Right kidney (tissue), 1 donor: ENCODE measurements at regions not wholly inside any gene's neighbourhood (a gene's known extent, or its start where the extent isn't known, plus 50 kb on each side); places are given as distances from the start of the nearest gene placed in this dataset.
"Not testable (repeated sequence)": the region's sequence is repeated elsewhere in the genome, so short reads cannot be mapped to it uniquely, and the experiment has no call there.

ENCODE experiments used
- DNase-seq: peaks from one replicate; pipeline ENCODE4 v3.0.0-alpha.2; 2016

DNA sequence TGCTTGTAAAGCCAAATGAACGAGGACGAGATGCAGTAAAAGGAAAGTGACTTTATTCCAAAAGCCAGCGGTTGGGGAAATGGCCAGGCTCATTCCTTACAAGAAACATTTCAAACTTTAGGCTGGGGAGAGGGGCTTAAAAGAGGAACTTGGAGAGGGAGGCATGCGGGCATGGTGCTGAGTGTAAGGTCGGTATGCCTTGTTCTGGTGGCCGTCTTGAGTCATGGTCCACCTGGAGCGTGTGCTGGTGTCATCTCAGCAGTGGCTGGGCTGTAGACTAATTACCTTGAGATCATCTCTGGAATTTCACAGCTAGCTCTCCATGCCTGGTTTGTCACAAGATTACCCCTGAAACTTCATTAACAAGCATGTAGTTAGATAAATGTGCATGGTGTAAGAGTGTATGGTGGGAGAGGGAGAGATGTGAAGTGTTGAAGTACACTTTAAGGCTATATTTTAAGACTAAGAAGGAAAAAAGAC lies 156.4 kb upstream of the PFN2 start:
- DNase-seq = no peak

DNA sequence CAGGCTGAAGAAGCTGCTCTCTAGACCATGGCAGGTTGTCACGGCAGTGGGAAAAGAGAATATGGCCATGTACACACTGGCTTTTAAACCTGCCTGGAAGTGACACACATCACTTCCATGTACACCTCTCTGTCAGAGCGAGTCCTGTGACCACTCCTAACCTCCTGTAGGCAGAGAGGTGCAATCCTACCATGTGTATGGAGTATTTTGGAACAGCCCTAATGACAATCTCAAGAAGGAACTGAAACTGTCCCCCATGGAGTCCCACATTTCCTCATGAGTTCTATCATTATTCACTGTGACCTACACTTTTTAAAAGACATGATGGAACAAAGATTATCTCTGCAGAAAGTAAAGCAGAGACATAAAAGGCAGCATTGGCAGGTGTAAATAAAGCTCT lies 153.4 kb upstream of the PFN2 start:
- no peak for DNase-seq

- not testable (repeated sequence) for DNase-seq
These were observed 152.6 kb upstream of the PFN2 start for GRCh38 chr3:150123249-150123648.

DNA sequence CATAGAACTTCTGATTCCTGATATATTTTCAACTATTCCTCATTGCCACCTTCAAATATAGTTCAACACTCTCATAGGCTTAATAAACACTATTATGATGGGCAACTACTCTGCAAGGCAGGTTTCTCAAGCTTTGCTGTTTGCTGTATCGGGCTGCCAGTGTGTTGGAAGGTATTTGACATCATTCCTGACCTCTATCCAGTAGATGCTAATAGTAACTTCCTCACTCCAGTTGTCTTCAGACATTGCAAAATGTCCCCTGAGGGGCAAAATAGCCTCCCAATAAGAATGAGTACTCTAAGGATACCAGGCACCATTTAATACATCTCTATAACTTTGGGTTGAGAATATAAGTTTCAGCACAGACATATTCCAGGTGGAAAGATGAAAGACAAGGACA lies 147.5 kb upstream of the PFN2 start:
- DNase-seq = no peak

- DNase-seq = no peak
These were observed 146.4 kb upstream of the PFN2 start for GRCh38 chr3:150117076-150117475.

GRCh38 chr3:150116196-150116595 lies 145.5 kb upstream of the PFN2 start:
- no peak for DNase-seq

- no peak for DNase-seq
These were observed 144.3 kb upstream of the PFN2 start for GRCh38 chr3:150114873-150115540.

DNA sequence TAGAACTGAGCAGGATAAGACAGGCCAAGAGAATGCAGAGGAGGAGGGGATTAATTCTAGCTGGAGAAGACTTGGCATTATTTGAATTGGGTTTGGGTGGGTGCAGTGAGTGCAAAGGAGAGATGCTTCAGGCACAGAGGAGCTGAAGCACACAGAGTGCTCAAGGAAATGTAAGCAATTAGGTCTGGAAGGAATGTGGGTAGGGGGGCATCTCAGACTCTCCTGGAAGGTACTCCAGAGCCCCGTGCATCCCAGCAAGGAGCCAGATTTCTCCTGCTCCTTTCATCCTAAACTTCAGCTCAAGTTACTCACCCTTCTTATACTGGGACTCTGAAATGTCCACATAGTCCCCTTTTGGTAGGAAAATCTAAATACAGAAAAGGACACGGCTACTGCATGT lies 143.6 kb upstream of the PFN2 start:
- DNase-seq = no peak

- DNase-seq = no peak
These were observed 139.4 kb upstream of the PFN2 start for GRCh38 chr3:150110097-150110496.

- no peak for DNase-seq
These were observed 136.9 kb upstream of the PFN2 start for GRCh38 chr3:150107429-150108175.

DNA sequence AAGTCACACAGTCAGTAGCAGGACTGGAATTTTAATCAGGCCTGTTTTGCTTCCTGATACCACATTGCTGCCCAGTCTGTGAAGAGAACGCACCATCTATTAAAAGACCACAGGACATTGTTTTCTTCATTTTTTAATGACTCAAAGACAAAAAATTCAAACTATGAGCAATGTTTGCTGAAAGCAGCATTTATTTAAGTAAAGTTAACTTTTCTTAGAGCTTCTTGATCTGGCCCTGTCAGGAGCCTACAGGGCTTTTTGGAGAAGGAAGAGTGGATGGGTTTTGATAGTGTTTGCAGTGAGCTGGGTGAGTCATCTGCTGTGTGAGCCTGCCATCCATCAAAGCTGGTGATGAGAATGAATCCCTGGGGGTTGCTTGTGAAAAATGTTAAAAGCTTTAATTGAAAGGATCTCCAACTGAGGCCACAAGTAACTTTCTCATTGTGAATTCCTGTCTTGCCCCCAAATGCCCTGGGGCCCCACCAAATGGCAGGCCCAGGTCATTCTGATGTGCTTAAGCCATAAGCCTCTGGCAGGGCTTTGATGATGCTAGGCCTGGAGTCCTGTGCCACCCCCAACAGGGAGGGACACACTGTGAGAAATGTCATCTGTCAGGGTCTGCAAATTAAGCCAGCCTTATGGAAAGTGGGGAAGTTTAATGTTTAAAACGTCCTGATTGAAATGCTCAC lies 136.2 kb upstream of the PFN2 start:
- DNase-seq = no peak

- no peak for DNase-seq
These were observed 135.4 kb upstream of the PFN2 start for GRCh38 chr3:150105886-150106612.

GRCh38 chr3:150105025-150105424 lies 134.3 kb upstream of the PFN2 start:
- DNase-seq = no peak

GRCh38 chr3:150104564-150104963 lies 133.9 kb upstream of the PFN2 start:
- no peak for DNase-seq

GRCh38 chr3:150101016-150101415 lies 130.3 kb upstream of the PFN2 start:
- DNase-seq = no peak

DNA sequence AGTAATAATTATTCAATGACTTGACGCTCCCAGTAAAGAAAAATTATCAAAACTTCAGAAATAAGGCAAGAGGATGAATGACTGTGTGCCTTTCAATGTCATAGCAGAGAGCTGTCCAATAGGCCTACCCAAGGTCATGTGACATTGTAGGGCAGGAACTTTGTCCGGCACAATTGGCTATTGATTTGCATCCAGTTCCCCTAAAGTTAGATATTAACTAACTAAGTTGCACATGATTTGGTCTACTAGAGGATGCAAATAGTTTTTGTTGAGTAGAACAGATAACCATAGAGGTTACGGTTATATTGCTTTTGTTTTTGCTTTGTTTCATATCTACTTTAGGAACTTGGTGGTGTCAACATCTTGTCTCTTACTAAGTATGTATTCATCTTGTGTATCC lies 127.9 kb upstream of the PFN2 start:
- DNase-seq = no peak

GRCh38 chr3:150097588-150097890 lies 126.8 kb upstream of the PFN2 start:
- no peak for DNase-seq

- DNase-seq = no peak
These were observed 126.2 kb upstream of the PFN2 start for GRCh38 chr3:150096700-150097587.

DNA sequence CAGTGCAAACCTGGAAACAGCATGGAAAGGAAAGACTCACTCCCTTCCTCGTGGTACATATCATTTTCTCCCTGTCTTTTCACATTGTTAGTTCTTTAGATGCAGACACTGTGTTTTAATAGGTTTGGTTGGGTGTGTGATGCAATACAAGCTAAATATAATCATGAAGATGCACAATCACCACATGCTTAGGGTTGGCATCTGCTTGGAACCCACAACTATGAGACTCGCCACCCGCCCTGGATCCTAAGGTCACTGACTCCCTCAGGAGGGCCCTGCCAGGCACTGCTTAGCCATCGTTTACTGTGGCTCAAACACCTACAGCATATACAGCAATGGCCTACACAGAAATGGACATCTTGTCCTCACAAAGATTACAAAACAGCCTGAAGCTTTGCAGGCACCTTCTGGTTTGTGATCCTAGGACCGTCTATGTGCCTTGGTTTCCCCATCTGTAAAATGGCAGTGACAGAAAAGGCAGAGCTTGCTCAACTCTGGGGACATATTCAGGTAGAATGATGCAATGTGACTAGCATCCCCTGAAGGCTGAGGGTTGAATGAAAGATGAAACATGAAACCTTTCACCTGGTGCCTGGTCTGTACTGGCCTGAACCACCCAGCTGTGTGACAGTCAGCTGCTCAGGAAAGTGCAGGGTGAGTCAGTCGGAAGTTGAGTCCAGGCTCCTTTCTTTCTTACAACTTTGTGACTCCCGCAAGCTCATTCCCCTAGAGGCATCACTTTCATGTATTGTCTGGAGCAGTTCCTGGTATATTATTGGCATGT lies 123.6 kb upstream of the PFN2 start:
- DNase-seq = no peak

- no peak for DNase-seq
These were observed 120.9 kb upstream of the PFN2 start for GRCh38 chr3:150091626-150092025.

DNA sequence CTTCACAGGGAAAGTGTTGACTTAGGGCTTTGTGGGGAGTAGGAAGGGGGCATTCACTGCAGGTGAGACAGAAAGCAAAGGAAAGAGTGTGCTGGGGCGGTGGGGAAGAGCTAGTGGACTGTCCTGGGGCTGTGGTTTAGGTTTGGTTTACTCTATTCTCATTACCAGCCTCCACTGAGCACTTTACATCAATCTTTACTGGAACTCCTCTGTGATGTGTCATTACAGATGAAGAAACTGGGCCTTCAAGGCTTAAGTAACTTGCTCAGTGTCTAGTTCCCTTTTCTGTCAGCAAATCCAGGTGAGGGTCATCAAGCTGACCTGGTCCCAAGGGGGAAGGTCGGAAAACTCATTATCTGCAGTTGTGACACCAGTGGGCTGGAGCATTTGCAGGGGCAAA lies 120.2 kb upstream of the PFN2 start:
- DNase-seq = no peak
